HAP-1 (cell line): ENCODE measurements at regions not wholly inside any gene's neighbourhood (a gene's known extent, or its start where the extent isn't known, plus 50 kb on each side); places are given as distances from the start of the nearest gene placed in this dataset.
"Not testable (repeated sequence)": the region's sequence is repeated elsewhere in the genome, so short reads cannot be mapped to it uniquely, and the experiment has no call there.

Experiments used
- DNase-seq, 2 experiments: peaks; one replicate each; pipeline ENCODE4 v3.0.0-alpha.2; 2016 to 2020; ENCODE audit warnings: low spot score in 2 of 2
- H3K27me3 ChIP-seq: fragments of 250-450 bp; sonication (Bioruptor Pico); 2 replicates; pipeline ENCODE4 v1.5.1; 2020; ENCODE audit warnings: low read depth, mild to moderate bottlenecking, moderate library complexity
- H3K36me3 ChIP-seq: fragments of 250-450 bp; sonication (Bioruptor Pico); replicated peaks from 2 replicates; pipeline ENCODE4 v1.5.1; 2020; ENCODE audit warnings: mild to moderate bottlenecking
- H3K4me1 ChIP-seq: fragments of 250-450 bp; sonication (Bioruptor Pico); 2 replicates; pipeline ENCODE4 v1.5.1; 2020; ENCODE audit warnings: mild to moderate bottlenecking
- H3K4me3 ChIP-seq: fragments of 250-450 bp; sonication (Bioruptor Pico); 2 replicates; pipeline ENCODE4 v1.5.1; 2020; ENCODE audit warnings: mild to moderate bottlenecking, moderate library complexity
- H3K9me3 ChIP-seq: fragments of 250-450 bp; sonication (Bioruptor Pico); 2 replicates; pipeline ENCODE4 v1.5.1; 2020; ENCODE audit warnings: mild to moderate bottlenecking, moderate library complexity
- in situ Hi-C: fragments of 300-500 bp; cut with MboI; formaldehyde crosslinking; loops from 3 replicates; pipeline ENCODE4 v1.14.3; 2020; ENCODE audit warnings: low sequenced_read_pairs, inconsistent platforms, mixed read lengths

- no peaks in the 10 kb centered on the region for H3K4me1 ChIP-seq
- no peaks in the 10 kb centered on the region for H3K9me3 ChIP-seq
- DNase-seq: no peak
- no peak overlapping the region for H3K4me3 ChIP-seq
- H3K27me3 ChIP-seq: no peaks in the 10 kb centered on the region; the same call in 1 of the 2 replicates
- no peaks in the 10 kb centered on the region for H3K36me3 ChIP-seq
- in situ Hi-C loops: no loop called here
These were observed 231.1 kb upstream of the FOXP2 start for GRCh38 chr7:114183311-114184088.

- no peak for DNase-seq
- no peaks in the 10 kb centered on the region for H3K4me1 ChIP-seq
- no peak overlapping the region for H3K4me3 ChIP-seq
- H3K36me3 ChIP-seq: no peaks in the 10 kb centered on the region
- H3K9me3 ChIP-seq: no peaks in the 10 kb centered on the region
- H3K27me3 ChIP-seq: no peaks in the 10 kb centered on the region; the same call in 1 of the 2 replicates
- in situ Hi-C loops: no loop called here
These were observed 231.8 kb upstream of the FOXP2 start for GRCh38 chr7:114182837-114183236.

DNA sequence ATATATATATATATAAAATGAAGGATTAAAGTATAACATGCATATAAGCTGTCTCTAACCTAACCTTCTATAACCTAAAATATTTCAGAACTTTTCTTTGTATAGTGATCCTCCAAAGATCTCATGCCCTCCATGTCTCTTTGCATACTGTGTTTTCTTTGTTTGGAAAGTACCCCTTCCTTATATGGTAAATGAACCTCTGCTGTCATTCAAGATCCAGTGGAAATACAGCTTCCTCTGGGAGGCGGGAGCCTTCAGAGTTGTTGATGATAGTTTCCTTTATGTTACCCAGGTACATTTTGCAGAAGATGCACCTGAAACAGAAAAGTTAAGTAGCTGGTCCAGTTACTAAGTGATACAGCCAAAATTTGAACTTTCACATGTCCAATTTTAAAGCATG, 233.3 kb upstream of the FOXP2 start:
- H3K36me3 ChIP-seq: no peaks in the 10 kb centered on the region
- no peaks in the 10 kb centered on the region; the same call in 1 of the 2 replicates for H3K27me3 ChIP-seq
- in situ Hi-C loops: no loop called here
- no peaks in the 10 kb centered on the region for H3K9me3 ChIP-seq
- no peak for DNase-seq
- H3K4me3 ChIP-seq: no peak overlapping the region
- no peaks in the 10 kb centered on the region for H3K4me1 ChIP-seq

GRCh38 chr7:114180556-114181266, 233.9 kb upstream of the FOXP2 start:
- no peak for DNase-seq
- in situ Hi-C loops: no loop called here
- Histone ChIP-seq H3K9me3 (no peaks in the 10 kb centered on the region), H3K4me3 (no peak overlapping the region), H3K27me3 (no peaks in the 10 kb centered on the region; the same call in 1 of the 2 replicates), H3K36me3 (no peaks in the 10 kb centered on the region), H3K4me1 (no peaks in the 10 kb centered on the region)

- in situ Hi-C loops: no loop called here
- Histone ChIP-seq H3K27me3 (no peaks in the 10 kb centered on the region; the same call in 1 of the 2 replicates), H3K36me3 (no peaks in the 10 kb centered on the region), H3K9me3 (no peaks in the 10 kb centered on the region), H3K4me3 (no peak overlapping the region), H3K4me1 (no peaks in the 10 kb centered on the region)
- DNase-seq: no peak
These were observed 239.5 kb upstream of the FOXP2 start for GRCh38 chr7:114175125-114175524.

DNA sequence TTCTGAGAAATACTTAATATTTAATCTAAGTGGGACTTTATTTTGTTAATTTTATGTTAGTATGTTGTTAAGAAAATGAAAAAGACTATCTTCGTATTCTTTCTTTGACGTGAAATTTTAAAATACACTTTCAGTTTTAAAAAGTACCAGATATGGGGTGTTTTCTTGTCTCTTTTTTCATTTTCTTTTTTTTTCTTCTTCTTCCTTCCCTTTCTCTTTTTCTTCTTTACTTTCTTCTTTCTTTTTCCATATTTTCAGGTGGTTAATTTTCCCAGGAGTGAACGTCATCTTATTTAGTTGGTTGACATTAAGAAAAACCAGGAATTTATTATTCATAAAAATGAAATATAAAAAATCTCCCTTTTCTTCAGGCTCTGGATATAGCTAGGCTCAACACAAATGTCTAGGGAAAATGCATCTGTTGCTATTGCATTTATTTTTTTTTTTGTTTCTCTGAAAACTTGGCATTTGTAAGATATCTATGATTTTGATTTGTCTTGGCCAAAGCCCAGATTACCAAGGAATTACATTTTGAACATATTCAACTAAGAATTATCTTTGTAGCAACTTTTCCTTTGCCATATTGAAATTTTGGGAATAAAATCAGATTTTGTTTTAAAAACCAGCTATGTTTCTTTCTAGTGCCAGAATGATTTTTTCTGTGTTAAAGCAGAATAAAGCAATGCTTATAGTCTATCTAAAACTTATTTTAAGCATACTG, 241.3 kb upstream of the FOXP2 start:
- in situ Hi-C loops: no loop called here
- Histone ChIP-seq H3K36me3 (no peaks in the 10 kb centered on the region), H3K4me3 (no peak overlapping the region), H3K27me3 (no peaks in the 10 kb centered on the region), H3K9me3 (no peaks in the 10 kb centered on the region), H3K4me1 (no peaks in the 10 kb centered on the region)
- no peak for DNase-seq

GRCh38 chr7:114169389-114169788, 245.2 kb upstream of the FOXP2 start:
- H3K36me3 ChIP-seq, H3K9me3 ChIP-seq, in situ Hi-C loops, H3K4me3 ChIP-seq, H3K4me1 ChIP-seq, H3K27me3 ChIP-seq, DNase-seq: not testable (repeated sequence)

DNA sequence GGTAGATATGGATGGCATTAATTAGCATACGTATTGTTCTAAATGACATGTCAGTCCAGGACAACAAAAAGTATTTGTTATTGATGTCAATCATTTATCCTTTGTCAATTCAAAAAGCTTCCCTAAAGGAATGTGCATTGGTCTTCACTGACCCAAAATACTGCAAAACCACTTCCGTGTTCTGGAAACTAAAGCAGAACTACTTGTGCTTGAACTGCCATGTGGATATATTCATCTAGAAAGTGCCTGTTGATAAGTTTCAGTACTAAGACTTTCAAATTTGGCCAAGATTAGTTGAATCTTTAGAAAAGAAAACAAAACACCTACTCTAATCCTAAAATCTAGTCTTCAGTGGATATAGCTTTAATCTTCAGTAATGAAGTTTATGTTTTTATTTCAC, 242.1 kb upstream of the PPP1R3A start:
- H3K4me1 ChIP-seq: no peaks in the 10 kb centered on the region
- H3K9me3 ChIP-seq: no peaks in the 10 kb centered on the region
- H3K36me3 ChIP-seq: no peaks in the 10 kb centered on the region
- H3K27me3 ChIP-seq: no peaks in the 10 kb centered on the region
- DNase-seq: no peak
- in situ Hi-C loops: no loop called here
- no peak overlapping the region for H3K4me3 ChIP-seq

- Histone ChIP-seq H3K36me3 (no peaks in the 10 kb centered on the region), H3K4me3 (no peak overlapping the region), H3K4me1 (no peaks in the 10 kb centered on the region), H3K9me3 (no peaks in the 10 kb centered on the region), H3K27me3 (no peaks in the 10 kb centered on the region)
- in situ Hi-C loops: no loop called here
- no peak for DNase-seq
These were observed 240.0 kb upstream of the PPP1R3A start for GRCh38 chr7:114158854-114159253.

DNA sequence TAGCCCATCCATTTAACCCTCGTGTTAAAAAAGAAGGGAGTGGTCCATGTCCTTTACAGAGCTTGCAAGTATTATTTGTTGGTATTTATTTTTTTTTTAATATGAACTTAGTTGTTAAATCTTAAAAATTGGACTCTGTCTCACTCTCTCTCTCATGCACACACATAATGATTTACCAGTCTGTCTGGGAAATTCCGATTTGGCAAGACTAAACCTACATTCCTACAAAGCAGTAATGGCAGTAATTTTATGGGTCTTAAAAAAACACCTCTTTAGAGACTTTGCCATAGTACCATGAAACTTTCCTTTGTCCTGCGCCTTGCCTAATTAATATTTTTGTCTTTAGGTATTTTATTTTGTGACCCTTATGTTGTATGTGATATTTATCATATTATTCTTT, 239.5 kb upstream of the PPP1R3A start:
- no peak for DNase-seq
- H3K4me3 ChIP-seq: no peak overlapping the region
- in situ Hi-C loops: no loop called here
- no peaks in the 10 kb centered on the region for H3K36me3 ChIP-seq
- no peaks in the 10 kb centered on the region for H3K27me3 ChIP-seq
- no peaks in the 10 kb centered on the region for H3K9me3 ChIP-seq
- H3K4me1 ChIP-seq: no peaks in the 10 kb centered on the region

- H3K9me3 ChIP-seq: no peaks in the 10 kb centered on the region
- no peak for DNase-seq
- H3K36me3 ChIP-seq: no peaks in the 10 kb centered on the region
- in situ Hi-C loops: no loop called here
- H3K27me3 ChIP-seq: 0 out of 2 replicates have a peak, but pooled peaks cover 2% of the 10 kb centered on the region
- no peaks in the 10 kb centered on the region for H3K4me1 ChIP-seq
- H3K4me3 ChIP-seq: no peak overlapping the region
These were observed 237.4 kb upstream of the PPP1R3A start for GRCh38 chr7:114156178-114156577.

GRCh38 chr7:114155116-114156110, 236.6 kb upstream of the PPP1R3A start:
- Histone ChIP-seq H3K36me3 (no peaks in the 10 kb centered on the region), H3K4me1 (no peaks in the 10 kb centered on the region), H3K4me3 (no peak overlapping the region), H3K9me3 (no peaks in the 10 kb centered on the region), H3K27me3 (0 out of 2 replicates have a peak, but pooled peaks cover 2% of the 10 kb centered on the region)
- DNase-seq: no peak
- in situ Hi-C loops: no loop called here

DNA sequence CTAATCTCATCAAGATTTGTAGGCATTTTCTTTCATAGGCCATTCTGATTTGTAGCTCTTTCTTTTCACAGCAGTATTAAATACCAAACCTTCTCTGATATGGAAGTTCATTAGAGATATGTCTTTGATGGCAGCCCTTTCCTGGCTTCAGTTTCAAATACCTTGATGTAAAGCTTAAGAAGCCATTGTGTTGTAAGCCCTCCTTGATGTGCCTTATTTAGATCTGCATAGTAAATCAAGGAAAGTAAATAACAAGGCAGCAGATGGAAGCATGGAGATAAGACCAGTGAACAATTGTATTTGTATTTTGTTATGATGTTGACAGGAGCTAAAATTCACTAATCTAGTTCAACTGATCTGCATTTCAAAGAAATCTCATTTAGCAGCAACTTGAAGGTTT, 234.9 kb upstream of the PPP1R3A start:
- no peaks in the 10 kb centered on the region for H3K36me3 ChIP-seq
- no peaks in the 10 kb centered on the region for H3K9me3 ChIP-seq
- no peaks in the 10 kb centered on the region for H3K4me1 ChIP-seq
- peak in 1 of 2 experiments; percentile 35 for DNase-seq
- in situ Hi-C loops: no loop called here
- no peak overlapping the region for H3K4me3 ChIP-seq
- H3K27me3 ChIP-seq: 0 out of 2 replicates have a peak, but pooled peaks cover 2% of the 10 kb centered on the region
